ENCODE measurements at regions not wholly inside any gene's neighbourhood (a gene's known extent, or its start where the extent isn't known, plus 50 kb on each side); places are given as distances from the start of the nearest gene placed in this dataset.
"Not testable (repeated sequence)": the region's sequence is repeated elsewhere in the genome, so short reads cannot be mapped to it uniquely, and the experiment has no call there.

DNA sequence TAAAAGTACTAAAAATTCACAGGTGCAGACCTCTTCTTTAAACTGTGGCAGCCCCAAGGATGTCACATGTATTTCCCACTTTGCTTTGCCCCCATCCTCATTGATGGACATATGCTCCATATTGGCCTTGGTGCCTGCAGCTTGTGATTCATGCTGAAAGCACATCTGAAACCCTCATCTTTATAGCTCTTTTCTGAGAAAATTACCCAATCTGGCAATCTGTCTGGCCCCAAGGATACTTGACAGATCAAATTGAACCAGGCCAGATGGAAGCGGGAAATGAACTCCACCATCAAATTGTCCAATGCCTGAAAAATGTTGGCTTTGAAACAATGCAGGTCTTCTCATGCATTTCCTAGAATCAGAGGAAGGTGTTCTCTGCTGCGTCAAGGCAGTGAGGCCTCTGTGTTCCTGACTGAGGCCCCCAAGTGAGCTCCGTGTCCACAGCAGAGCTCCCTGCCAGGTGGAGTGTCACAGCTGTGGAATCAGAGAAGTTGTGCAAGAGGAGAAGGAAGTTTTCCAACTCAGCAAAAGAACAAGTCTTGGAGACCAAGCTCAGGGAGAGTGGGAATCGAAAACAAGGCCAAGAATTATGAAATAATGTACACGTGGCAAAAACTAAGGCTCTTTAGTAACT is 323.7 kb downstream of the PLPP3 start:
- DNase-seq, result no peak
- in situ Hi-C loops (cut with MboI; ENCODE audit: low pct_unique_long_range_greater_than_20kb, low sequenced_read_pairs), result no loop called here

DNA sequence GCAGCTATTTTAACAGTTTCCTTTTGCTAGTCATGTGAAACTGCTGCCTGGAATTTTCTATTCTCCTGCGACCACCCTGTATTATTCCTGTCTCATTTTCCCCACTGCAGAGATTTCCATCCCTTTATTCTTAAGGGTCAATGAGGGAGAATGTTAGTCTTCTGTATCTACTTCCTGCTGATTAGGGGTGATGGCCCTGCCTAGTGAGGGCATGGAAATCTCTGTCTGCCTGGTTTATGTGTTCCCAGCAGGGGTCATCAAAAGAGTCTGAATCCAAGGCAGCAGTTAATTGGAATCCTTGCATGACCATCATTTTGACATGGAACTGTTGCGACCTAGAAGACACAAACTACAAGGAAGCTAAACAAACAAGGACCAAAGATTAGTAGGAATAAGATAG is 325.2 kb downstream of the PLPP3 start:
- no peak for DNase-seq
- in situ Hi-C loops (cut with MboI; ENCODE audit: low pct_unique_long_range_greater_than_20kb, low sequenced_read_pairs), result no loop called here

DNA sequence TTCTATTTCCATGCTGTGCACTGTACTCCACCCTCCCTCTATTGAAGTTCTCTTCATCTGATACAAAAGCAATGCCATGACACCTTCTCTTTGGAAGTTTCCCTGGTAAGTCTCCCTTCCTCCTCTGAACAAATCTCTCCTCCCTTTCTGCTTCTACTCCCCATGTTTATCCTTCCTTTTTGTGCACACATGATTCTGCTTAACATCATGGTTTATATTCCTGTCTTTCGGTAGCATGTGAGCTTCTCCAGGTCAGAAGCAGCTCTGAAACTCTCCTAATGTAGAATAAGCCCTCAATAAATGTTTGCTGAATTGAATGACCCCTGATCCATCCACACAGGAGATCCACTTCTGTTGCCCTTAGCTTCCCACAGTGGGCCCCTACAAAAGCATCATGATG is 328.6 kb downstream of the PLPP3 start:
- in situ Hi-C loops (cut with MboI; ENCODE audit: low pct_unique_long_range_greater_than_20kb, low sequenced_read_pairs), result no loop called here
- no peak for DNase-seq

DNA sequence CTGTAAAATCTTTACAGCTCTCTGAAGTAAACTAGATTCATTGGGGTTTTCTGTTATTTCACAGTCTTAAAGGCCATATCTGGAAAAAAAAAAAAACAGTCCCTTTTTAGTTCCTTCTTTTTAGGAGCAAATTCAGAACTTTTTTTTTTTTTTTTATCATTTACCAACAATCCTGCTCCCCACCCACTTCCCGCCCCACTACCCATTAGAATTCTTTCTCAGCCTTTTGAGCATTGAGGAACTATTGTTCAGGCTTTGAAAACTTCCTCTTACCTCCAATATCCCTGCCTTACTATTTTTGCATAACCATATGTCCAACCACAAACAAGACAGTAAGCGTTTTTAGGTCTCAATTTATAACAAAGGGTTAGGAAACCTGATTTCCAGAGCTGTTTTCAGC is 330.1 kb downstream of the PLPP3 start:
- in situ Hi-C loops (cut with MboI; ENCODE audit: low pct_unique_long_range_greater_than_20kb, low sequenced_read_pairs), result no loop called here
- DNase-seq, result peak; percentile 91

DNA sequence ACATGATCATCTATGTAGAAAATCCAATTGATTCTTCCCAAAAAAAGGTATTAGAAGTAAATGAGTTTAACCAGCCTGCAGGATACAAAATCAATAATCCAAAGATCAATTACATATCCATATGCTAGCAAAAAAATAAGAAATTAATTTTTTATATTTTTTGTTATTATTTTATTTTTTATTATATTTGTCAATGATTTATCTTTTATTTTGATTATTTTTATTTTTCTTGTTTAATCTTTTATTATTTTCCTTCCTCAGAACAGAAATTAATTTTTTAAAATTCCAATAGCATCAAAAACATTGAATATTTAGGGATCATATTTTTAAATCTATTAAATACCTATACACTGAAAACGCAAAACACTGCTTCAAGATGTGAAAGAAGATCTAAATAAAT is 331.2 kb downstream of the PLPP3 start:
- DNase-seq, result no peak
- in situ Hi-C loops (cut with MboI; ENCODE audit: low pct_unique_long_range_greater_than_20kb, low sequenced_read_pairs), result no loop called here

DNA sequence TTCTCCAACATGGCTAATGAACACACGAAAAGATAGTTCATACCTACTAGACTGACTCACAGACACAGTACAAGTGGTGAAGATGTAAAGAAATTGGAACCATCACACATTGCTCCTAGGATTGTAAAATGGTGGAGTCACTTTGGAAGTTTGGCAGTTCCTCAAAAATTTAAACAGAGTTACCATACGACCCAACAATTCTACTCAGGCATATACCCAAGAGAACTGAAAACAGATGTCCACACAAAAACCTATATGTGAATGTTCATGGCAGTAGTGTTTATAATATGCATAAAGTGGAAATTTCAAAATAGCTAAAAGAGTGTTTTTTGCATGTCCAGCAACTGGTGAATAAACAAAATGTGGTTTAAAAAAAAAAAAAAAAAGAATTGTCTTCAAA is 332.6 kb downstream of the PLPP3 start:
- DNase-seq; in situ Hi-C loops (cut with MboI; ENCODE audit: low pct_unique_long_range_greater_than_20kb, low sequenced_read_pairs): not testable (repeated sequence)

DNA sequence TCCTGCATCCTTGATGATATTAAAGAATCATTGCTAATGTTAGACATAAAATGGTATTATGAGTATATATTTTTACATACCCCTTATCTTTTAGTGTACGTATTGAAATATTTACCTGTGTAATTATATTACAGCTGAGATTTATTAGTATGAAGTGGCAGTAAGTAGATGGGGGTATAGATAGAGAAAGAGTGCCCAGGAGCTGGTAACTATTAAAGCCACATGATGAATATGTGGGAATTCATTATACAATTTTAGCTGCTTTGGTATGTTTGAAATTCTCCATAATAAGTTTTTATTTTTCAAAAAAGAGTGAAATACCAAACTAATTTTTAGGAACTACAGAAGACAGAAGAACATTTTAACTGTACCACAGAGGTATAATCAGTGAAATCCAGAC is 339.0 kb downstream of the PLPP3 start:
- no peak for DNase-seq
- in situ Hi-C loops (cut with MboI; ENCODE audit: low pct_unique_long_range_greater_than_20kb, low sequenced_read_pairs), result no loop called here

DNA sequence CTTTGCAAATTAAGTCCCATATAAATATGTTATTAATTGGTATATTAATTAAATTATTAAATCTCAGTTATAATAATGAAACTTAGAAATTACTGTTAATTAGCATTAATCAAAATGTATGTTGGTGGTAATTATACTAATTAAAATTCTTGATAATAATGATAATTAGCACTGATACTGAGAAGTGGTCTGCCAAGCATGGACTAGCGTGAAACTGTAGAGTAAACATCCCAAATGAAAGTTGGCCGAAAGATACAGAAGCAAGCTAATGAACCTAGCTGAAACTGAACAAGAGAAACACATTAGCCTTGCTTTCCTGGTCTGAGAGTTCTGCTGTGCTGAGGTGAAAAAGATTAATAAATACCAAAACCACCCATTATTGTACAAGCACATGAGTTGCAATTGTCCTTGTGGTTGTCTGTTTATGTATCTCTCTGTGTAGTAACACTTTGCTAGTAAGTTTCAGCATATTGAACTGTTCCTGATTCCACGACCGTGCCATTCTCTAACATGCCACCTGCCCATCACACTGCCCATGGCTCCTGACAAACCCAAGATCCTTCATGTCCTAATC is 341.8 kb downstream of the PLPP3 start:
- no peak for DNase-seq
- in situ Hi-C loops (cut with MboI; ENCODE audit: low pct_unique_long_range_greater_than_20kb, low sequenced_read_pairs), result no loop called here

DNA sequence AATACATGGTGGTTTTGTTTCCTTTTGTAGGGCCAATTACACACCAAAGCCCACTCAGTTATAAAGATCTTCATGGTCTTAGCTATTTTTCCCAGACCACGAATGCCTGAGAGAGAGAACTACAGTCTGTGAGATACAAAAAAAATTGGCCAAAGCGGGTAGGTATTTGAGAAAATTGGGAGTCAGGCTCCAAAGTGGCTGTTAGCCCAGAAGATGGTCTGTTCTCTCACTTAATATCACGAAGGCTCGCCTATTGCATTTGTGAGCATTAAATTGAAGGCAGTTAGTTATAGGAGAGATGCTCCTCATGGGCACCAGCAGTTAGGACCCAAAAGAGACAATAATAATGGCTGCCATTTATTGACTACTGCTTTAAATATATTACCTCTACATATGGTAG is 342.7 kb downstream of the PLPP3 start:
- in situ Hi-C loops (cut with MboI; ENCODE audit: low pct_unique_long_range_greater_than_20kb, low sequenced_read_pairs), result no loop called here
- no peak for DNase-seq

DNA sequence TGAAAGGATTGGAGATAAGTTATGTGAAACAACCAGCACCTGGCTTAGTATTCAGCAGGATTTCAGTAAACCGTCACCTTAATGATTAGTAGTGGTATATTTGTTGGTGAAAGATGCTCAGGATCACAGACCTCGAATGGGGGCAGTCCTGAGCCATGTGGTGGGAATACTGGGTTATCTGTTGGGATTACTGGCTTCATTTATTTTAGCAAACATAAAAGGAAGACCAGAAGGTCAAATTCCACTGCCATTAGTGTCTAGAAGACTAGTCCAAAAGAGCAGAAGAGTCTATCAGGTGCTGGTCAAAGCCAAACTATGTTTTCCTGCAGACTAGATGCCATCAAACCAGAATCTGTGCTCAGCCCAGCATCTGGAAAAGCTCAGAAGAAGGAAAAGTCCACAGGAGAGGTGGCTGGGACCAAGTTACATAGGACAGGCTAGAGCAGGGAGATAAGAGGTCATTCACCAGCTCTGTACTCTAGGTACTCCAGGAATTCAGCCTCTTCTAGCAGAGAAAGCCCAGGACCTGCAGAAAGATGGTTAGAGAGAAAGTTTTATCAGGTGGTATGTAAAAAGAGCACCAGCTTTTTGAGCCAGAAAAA is 343.4 kb downstream of the PLPP3 start:
- in situ Hi-C loops (cut with MboI; ENCODE audit: low pct_unique_long_range_greater_than_20kb, low sequenced_read_pairs), result no loop called here
- DNase-seq, result no peak

DNA sequence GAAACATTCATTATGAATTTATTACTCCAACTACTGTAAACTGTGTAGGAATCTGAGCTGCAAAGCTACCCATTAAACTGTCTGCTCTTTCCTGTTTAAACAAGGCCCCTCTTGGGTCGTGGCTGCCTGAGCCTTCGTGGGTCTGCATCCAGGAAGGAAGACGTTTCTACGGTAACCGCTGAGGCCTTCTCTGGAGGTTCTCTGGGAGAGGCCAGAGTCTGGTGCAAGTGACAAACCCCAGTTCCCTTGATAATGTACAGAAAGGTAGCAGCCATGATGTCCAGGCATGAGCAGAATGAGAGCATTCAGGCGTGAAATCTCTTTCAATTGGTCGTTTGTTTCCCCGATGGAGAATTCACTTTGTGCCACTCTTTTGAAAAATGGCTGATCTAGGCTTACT is 350.2 kb downstream of the PLPP3 start:
- DNase-seq, result no peak
- in situ Hi-C loops (cut with MboI; ENCODE audit: low pct_unique_long_range_greater_than_20kb, low sequenced_read_pairs), result no loop called here

DNA sequence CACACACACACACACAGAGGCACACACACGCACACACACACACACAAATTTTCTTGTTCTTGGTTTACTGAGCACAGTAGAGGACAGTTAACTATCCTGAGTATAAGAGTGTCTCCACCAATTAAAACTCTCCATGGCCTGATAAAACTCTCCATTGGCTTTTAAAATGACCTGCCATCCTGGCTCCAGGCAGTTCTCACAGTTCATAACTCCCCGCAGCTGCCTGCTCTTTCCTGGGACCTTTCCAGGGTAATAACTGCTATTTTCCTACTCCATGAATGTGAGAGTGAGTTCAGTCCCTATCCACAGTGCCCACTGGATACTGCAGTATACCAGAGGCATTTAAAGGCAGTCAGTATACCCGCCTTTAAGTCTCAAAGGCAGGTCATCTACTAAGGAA is 351.5 kb downstream of the PLPP3 start:
- no peak for DNase-seq
- in situ Hi-C loops (cut with MboI; ENCODE audit: low pct_unique_long_range_greater_than_20kb, low sequenced_read_pairs), result no loop called here

DNA sequence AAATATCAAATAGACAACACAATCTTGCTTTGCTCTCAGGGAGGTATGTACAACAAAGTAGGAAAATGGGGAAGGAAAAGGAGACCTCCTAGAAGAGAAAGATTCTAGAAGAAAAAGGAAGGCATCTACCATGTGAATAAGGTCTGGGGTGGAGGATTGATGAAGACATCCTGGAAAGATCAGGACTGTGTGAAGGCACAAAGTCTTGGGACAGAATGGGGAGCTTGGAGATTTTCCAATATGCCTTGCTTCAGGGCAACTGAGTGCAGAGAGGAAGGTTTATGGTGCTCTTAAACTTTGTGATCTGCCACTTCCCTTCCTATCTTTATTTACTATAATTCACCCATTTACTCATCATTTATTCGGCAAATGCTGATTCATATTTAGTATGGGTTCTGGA is 352.0 kb downstream of the PLPP3 start:
- in situ Hi-C loops (cut with MboI; ENCODE audit: low pct_unique_long_range_greater_than_20kb, low sequenced_read_pairs), result no loop called here
- no peak for DNase-seq

DNA sequence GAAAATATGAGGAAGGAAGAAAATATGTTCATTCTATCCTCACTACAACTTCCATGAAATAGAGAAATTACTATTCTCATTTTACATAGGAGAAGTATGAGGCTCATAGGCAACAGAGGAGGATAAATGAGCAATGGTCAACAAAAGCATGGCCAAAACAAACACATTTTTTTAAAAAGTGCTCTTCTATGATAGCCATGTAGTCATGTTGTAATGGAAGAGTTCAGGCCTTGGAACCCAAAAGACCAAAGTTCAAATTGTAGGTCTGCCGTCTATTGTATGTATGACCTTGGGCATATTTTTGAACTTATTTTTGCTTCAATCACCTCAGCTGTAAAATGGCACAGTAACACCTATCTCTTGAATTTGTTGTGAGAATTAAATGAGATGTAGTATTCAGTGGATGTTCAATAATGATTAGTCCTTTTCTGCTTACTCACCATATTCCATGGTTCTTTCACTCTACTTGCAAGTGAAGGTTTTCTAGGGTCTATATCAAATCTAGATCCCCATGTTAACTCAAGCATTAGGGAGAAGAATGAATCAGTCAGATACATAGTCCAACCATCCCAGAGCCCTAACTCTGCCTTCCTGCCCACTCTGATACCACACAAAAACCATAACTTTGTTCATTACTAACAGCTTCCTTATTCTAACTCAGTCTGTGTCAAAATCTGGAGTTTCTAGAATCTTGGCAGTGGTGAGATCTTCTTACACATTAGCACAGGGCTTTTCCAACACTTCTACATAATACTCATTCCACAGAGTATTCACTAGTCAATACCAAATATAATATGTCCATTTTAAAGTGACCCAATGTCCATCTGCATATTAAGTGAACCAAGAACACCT is 353.2 kb downstream of the PLPP3 start:
- no peak for DNase-seq
- in situ Hi-C loops (cut with MboI; ENCODE audit: low pct_unique_long_range_greater_than_20kb, low sequenced_read_pairs), result no loop called here

DNA sequence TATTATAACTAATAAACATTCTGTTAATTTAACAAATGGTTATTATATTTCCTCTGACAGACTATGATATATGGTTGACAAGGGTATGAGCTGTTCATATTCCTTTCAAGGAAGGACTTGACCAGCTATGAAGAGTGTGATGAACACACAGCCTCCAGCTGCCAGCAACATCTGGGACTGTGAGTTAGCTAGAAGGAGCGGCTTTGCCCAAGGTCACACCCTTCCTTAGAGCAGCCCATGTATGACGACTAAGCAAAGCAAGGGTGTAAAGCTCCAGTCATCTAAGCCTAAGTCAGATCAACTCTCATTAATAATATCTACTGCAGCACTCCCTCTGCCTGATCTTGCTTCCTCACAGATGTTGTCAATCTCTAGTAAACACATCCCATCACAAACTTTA is 355.4 kb downstream of the PLPP3 start:
- DNase-seq, result no peak
- in situ Hi-C loops (cut with MboI; ENCODE audit: low pct_unique_long_range_greater_than_20kb, low sequenced_read_pairs), result no loop called here

DNA sequence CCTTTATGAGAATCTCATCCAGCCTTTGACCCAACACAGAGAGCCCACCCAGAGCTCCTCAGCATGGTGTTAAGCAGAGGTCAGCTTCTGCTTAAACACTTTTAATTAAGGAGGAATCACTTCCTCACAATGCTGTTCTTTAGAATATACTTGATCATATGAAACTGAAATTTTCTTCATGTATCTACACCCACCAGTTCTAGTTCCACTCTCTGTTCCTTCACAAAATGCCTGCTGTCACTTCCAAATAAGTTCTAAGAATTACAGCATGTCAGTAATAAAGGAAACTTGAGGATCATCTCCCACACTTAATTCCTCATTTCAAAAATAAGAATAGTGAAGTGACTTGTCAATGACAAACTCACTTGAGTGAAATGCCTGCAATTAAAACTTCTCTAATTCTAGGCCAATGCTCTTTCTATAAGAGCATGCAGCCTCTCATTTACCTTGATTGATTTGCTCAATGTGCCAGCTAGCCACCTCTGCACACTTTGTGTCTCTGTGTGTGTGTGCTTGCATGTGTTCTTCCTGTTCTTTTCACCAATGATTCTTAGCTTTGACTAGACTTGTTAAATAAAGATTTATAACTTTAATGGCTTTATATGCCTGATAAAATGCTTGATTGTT is 356.3 kb downstream of the PLPP3 start:
- no peak for DNase-seq
- in situ Hi-C loops (cut with MboI; ENCODE audit: low pct_unique_long_range_greater_than_20kb, low sequenced_read_pairs), result no loop called here

DNA sequence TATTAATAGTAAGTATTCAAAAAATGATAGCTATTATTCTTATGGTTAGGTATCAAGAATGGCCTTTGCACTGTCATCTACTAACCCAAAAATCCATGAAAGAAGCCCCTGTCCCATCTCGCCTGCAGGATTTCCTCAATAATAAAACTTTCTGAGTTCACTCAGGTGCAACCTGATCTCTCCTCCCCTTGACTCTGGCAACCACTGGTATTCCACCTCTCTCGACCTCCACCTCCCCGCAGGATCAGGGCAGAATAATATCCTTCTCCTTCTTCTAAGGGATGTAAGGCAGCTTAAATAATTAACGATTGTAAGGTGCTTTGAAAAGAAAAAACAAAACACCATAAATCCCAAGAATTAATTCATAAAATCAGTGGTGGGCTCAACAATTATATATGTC is 359.3 kb downstream of the PLPP3 start:
- in situ Hi-C loops (cut with MboI; ENCODE audit: low pct_unique_long_range_greater_than_20kb, low sequenced_read_pairs), result no loop called here
- no peak for DNase-seq

DNA sequence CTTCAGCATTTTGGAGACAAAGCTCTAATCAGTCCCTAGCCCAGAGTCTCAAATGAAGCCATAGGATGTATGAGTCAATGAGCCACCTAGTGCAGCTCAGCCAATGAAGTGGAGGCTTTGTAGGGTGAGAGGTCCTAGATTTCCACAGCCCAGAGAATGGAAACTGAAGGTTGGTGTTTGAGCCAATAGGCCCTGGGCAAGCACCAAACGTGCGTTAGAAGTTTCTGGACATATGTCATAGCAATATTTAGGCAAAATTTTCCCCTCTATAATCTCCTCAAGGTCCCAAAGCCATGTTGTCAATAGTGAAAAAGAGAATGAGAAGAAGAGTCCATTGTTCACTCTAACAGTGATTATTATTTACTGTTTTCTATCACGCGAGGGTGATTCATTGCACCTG is 361.3 kb downstream of the PLPP3 start:
- no peak for DNase-seq
- in situ Hi-C loops (cut with MboI; ENCODE audit: low pct_unique_long_range_greater_than_20kb, low sequenced_read_pairs), result no loop called here

DNA sequence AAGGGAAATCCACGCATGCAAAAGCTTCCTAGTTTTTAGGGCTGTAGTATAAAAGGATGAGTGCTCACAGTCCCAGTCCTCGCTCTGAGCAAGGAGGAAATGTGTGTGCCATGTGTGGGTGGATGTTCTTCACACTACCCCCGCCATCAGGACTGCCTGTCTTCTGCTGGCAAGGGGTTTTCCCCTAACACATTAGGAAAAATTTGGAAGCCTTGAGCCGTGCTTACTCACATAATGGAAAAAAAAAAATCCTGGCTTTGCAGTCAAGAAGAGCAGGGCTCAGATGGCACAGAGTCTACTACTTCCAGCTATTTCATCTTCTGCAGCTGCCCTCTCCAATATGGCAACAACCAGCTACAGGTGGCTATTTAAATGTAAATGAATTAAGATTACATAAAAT is 363.1 kb downstream of the PLPP3 start:
- in situ Hi-C loops (cut with MboI; ENCODE audit: low pct_unique_long_range_greater_than_20kb, low sequenced_read_pairs), result no loop called here
- no peak for DNase-seq

DNA sequence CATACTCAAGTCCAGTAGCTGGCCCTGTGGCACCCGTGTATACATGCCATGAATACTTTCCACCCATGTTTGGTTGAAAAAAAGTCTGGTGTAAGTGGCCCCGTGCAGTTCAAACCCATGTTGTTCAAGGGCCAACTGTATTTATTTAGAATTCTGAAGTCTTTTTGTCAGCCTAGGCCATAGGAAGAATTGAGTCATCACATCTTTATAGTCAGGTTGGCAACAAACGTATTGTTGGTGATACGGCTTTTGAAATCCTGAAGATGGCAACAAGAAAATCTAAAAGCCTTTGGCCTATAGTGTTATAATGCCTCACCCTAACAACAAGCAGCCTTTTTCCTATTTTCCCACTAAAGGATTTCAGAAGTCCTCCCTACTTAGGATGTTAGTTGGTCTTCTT is 363.6 kb downstream of the PLPP3 start:
- DNase-seq, result no peak
- in situ Hi-C loops (cut with MboI; ENCODE audit: low pct_unique_long_range_greater_than_20kb, low sequenced_read_pairs), result no loop called here
